ENCODE measurements at regions not wholly inside any gene's neighbourhood (a gene's known extent, or its start where the extent isn't known, plus 50 kb on each side); places are given as distances from the start of the nearest gene placed in this dataset.

- no peak overlapping the region for H3K4me3 ChIP-seq (ENCODE audit: low read length)
- peak; percentile 14 for DNase-seq (ENCODE audit: low read depth)
- no peak for TF ChIP-seq CTCF (conservative IDR thresholded peaks at IDR 0.05; ENCODE audit: low read length)
These were observed 124.8 kb upstream of the GORAB start for GRCh38 chr1:170407138-170407537.

- peak; percentile 60 for DNase-seq (ENCODE audit: low read depth)
- no peak overlapping the region for H3K4me3 ChIP-seq (ENCODE audit: low read length)
- no peak for TF ChIP-seq CTCF (conservative IDR thresholded peaks at IDR 0.05; ENCODE audit: low read length)
These were observed 124.4 kb upstream of the GORAB start for GRCh38 chr1:170407581-170407980.

- TF ChIP-seq CTCF (conservative IDR thresholded peaks at IDR 0.05; ENCODE audit: low read length): no peak
- peak; percentile 95 for DNase-seq (ENCODE audit: low read depth)
- H3K4me3 ChIP-seq (ENCODE audit: low read length): no peak overlapping the region
These were observed 121.4 kb upstream of the GORAB start for GRCh38 chr1:170410401-170411166.

- TF ChIP-seq CTCF (conservative IDR thresholded peaks at IDR 0.05; ENCODE audit: low read length): no peak
- DNase-seq (ENCODE audit: low read depth): peak; percentile 74
- H3K4me3 ChIP-seq (ENCODE audit: low read length): no peak overlapping the region
These were observed 116.8 kb upstream of the GORAB start for GRCh38 chr1:170414989-170415709.

- TF ChIP-seq CTCF (conservative IDR thresholded peaks at IDR 0.05; ENCODE audit: low read length): no peak
- no peak overlapping the region for H3K4me3 ChIP-seq (ENCODE audit: low read length)
- peak; percentile 55 for DNase-seq (ENCODE audit: low read depth)
These were observed 116.1 kb upstream of the GORAB start for GRCh38 chr1:170415710-170416372.

- no peak overlapping the region for H3K4me3 ChIP-seq (ENCODE audit: low read length)
- DNase-seq (ENCODE audit: low read depth): peak; percentile 23
- no peak for TF ChIP-seq CTCF (conservative IDR thresholded peaks at IDR 0.05; ENCODE audit: low read length)
These were observed 107.6 kb upstream of the GORAB start for GRCh38 chr1:170424346-170424745.
